HG03571 (cell line): ENCODE measurements at regions not wholly inside any gene's neighbourhood (a gene's known extent, or its start where the extent isn't known, plus 50 kb on each side); places are given as distances from the start of the nearest gene placed in this dataset.

ENCODE experiments used
- ATAC-seq: cut with Tn5 transposase; IDR thresholded peaks from one replicate; pipeline ENCODE4 v1.9.1; 2021; ENCODE audit not compliant: unreplicated experiment

DNA sequence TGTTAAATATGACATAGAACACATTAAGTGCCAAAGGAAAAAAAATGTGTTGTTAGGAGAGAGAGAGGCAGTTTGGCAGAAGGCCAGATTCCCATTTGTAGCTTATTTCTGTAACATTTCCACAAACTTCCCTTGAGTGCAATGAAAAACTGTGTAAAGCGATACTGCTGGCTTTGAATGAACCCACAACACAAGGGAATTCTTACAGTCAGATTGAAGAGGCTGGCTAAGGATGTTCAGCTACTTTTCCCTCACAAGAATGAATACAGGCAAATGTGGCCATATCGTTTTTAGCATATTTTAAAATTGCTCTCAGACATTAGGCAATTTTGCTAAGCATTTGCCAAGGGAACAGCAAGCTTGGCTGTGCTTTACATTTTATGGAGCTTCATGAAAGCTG, 614.1 kb upstream of the FZD8 start:
- ATAC-seq = no peak

DNA sequence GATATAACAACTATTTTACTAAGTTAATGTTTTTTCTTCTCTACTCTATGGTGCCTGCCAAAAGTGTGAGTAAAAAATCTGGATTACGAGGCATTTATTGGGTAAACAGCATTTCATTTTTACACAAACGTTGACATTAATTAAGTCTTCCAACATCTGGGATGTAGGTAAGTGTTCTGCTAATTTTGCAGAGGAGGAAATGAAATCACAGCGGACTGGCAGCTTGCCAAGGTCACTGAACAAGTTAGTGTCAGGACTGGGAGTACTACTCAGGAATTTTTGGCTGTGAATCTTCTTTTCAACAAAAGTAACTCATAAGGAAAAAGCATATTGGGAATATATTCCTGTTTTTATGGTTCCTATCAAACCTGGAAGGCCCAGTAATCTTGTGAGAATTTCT, 612.1 kb upstream of the FZD8 start:
- ATAC-seq = no peak

GRCh38 chr10:36253731-36254130, 611.6 kb upstream of the FZD8 start:
- no peak for ATAC-seq

DNA sequence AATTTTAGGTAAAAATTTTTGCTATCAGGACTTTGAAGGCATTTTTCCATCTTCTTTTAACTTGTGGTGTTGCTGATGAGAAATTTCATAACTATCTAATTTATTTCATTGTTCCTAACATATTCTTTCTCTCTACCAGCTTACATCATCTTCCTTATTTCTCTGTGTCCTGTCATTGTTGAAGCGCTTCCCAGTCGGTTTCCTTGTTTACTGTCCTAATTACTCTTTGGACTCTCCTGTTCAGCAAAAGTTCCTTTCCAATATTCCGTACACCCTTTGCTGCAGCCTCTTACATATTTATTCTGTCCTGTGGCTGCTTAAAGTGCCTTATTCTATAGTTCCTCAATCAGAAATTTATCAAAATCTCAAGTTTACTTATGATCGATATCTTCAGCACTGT, 609.0 kb upstream of the FZD8 start:
- ATAC-seq = no peak

DNA sequence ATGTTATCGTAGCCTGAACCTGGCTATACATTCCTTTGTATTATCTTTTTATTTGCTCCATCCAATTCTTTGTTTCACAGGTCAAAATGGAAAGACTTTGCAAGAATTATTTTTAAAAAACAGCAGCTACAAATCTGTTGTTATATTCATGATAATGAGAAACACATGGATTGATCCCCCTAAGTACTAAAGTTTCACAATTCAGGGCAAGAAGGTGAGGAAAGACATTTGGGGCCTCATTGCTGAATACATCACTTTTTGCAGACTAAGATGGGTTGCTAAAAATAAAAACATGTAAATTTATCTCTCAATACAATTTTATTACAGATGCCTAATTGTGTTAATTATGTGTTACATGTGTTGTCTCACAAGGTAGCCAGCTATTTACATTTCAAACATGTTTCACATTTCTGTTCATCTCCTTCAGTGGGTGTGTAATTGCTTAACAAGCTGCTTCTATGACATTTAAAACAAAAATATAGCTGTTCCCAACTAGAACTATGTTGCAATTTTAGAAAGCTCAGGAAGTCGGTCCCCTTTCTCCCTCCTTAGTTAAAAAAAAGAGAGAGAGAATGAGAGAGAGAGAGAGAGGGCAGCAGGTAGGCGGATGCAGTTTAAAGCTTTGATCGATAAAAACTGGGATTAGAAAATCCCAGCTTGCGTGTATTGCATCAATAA, 606.3 kb upstream of the FZD8 start:
- ATAC-seq = no peak

DNA sequence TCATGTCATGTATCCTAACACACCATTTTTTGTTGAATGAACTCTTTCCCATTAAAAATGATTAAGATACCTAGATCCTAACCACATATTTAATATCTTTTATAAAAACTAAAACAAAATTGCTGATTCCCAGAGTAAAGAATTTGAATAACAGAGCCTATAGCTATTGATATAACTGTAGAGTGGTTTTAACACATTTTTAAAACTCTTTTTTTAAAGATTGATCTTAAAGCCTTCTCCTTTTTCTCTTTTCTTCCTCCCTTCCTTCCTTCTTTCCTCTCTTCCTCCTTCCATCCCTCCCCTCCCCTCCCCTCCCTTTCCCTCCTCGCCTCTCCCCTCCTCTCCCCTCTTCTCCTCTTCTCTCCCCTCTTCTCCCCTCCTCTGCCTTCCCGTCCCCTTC, 605.4 kb upstream of the FZD8 start:
- ATAC-seq = no peak

- ATAC-seq = no peak
Observed at GRCh38 chr10:36236931-36237330, 594.8 kb upstream of the FZD8 start.

GRCh38 chr10:36236341-36236740, 594.2 kb upstream of the FZD8 start:
- ATAC-seq = no peak

DNA sequence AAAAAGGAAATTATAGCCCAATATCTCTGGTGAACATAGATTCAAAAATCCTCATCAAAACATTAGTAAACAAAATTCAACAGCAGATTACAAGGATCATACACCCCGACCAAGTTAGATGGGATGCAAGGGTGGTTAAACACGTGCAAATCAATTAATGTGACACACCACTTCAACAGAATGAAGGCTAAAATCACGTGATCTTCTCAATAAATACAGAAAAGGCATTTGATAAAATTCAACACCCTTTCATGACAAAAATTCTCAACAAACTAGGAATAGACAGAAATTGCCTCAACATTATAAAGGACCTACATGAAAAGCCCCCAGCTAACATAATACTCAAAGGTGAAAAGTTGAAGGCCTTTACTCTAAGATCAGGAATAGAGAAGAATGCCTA, 590.8 kb upstream of the FZD8 start:
- ATAC-seq = no peak

DNA sequence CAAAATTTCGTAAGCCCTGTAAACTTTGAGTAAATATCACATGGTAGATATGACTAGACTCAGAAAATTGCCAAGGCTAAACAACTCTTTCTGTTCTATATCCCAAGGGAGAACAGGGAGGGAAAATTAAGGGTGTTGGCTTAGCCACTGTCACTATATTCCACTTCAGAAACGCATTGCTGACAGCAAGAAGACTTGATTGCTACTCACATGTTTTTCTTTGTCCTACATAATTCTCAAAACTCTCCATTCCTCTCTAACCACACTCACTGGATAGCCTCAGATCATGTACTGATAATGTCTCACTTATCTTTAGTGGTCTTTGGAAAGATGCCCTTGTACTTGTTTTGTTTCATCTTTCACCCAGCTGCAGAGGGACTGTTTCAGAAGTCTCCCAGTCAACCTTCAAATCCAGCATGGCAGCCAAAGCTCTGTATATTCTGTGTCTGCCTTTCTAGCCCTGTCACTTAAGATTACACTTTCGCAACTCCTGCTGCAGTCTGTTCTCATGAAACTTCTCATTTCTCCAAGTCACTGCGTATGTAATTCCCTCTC, 582.4 kb upstream of the FZD8 start:
- ATAC-seq = no peak

- no peak for ATAC-seq
Observed at GRCh38 chr10:36221101-36221500, 579.0 kb upstream of the FZD8 start.

DNA sequence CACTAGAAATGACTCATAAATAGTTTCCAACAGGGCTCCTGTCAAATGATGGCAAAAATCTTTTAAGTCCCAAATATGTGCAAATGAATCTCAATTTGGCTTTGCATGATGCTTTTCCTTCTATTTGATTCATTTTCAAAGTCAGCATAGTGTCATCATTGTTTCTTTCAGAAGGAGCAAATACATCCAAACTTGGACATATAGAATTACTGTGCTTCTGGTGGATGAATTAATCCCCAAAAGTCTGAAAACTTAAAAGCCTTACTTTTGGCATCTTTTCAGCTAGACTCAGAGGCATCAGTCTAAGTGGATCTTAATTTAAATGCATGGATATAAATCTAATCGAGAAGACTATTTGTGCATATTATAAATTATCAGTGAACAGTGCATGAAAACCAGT, 578.1 kb upstream of the FZD8 start:
- no peak for ATAC-seq

DNA sequence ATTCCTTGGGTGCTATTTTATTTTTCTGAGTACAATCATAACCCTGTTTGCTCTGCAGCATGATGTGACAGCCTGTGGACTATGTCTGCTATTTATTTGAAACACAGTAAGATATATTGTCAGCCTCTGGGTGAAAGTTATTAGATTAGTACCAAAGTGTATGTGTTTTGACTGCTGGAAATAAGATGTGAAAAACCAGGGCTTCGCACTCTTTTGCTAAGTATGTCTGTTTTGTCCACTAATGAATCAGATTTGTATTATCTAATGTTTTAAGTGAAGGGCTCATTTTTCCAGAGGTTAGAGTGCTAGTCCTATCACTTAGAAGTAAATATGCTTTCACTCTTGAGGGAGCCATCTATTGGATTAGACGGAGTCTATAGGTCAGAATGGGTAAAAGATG, 569.8 kb upstream of the FZD8 start:
- no peak for ATAC-seq

GRCh38 chr10:36209480-36209879, 567.4 kb upstream of the FZD8 start:
- no peak for ATAC-seq

DNA sequence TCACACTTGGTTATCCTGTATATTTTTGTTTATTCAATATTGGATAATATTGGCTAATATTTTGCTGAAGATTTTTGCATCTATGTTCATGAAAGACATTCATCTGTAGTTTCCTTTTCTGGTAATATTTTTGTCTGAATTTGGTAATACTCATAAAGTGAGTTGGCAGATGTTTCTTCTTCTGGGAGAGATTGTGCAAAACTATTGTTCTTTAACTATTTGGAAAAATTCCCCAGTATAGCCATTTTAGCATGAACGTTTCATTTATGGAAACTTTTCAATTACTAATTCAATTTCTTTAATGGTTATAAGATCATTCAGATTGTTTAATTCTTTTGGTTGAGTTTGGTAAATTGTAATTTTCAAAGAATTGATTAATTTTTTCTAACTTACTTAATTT, 560.8 kb upstream of the FZD8 start:
- ATAC-seq = no peak

DNA sequence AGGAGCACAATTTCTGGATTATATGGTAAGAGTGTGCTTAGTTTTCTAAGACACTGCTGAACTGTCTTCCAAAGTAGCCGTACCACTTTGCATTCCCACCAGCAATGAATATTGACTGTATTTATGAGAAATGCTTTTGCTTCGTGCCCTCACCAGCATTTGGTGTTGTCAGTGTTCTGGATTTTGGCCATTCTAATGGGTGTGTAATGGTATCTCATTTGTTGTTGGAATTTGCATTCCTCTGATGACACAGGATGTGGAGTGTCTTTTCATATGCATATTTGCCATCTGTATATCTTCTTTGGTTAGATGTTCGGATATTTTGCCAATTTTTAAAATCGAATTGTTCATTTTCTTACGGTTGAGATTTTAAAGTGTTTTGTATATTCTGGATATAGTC, 558.5 kb upstream of the FZD8 start:
- no peak for ATAC-seq

- no peak for ATAC-seq
Observed at GRCh38 chr10:36198322-36198721, 556.2 kb upstream of the FZD8 start.

DNA sequence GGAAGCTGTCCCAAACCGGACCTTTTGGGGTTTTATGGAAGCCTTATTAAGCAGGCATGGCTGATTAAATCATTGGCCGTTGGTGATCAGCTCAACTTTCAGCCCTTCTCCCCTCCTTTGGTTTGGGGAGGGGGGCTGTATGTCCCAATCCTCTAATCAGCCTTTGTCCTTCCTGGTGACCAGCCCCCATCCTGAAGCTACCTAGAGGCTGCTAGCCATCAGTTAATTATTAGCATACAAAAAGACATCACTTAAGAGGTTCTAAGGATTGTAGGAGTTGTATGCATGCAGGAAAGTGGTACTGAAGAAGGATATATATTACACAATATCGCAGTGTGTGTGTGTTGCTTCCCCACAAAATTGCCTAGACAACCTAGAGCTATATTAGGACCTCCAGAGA, 553.3 kb upstream of the FZD8 start:
- no peak for ATAC-seq

DNA sequence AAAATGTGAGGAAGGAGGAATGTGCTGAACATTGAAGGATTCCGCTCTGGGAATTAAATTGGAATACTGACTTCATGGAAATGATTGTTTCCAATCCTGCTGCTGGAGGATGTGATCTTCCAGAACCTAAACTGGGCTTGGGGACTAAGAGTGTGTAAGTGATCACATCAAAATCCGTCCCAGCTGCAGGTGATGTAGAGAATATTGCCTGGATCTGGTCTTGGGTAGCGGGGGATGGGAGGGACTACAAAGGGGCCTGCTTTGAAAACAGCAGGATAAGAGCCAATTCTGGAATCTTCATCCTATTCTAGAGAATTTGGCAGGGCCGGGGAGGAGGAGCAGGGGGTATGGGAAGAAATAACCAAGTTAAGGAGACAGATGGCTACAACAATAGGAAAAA, 552.2 kb upstream of the FZD8 start:
- no peak for ATAC-seq

DNA sequence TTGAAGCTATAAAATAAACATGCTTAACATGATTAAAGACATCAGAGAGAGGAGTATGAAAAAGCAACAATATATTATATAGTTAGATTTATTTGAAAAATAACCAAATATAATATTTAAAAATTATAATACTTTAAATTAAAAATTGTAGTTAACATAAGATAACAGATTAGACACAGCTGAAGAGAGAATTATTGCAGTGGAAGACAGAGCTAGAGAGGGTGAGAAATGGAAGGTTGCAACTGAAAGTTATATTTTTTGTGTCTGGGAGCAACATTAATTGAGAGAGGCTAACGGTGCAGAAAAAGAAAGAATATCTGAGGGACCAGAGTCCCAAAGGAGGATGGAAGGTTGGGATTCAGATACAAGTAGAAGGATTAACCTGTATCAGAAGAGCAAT, 548.9 kb upstream of the FZD8 start:
- ATAC-seq = no peak

- ATAC-seq = no peak
Observed at GRCh38 chr10:36188461-36188860, 546.4 kb upstream of the FZD8 start.

- ATAC-seq = no peak
Observed at GRCh38 chr10:36188080-36188453, 546.0 kb upstream of the FZD8 start.

DNA sequence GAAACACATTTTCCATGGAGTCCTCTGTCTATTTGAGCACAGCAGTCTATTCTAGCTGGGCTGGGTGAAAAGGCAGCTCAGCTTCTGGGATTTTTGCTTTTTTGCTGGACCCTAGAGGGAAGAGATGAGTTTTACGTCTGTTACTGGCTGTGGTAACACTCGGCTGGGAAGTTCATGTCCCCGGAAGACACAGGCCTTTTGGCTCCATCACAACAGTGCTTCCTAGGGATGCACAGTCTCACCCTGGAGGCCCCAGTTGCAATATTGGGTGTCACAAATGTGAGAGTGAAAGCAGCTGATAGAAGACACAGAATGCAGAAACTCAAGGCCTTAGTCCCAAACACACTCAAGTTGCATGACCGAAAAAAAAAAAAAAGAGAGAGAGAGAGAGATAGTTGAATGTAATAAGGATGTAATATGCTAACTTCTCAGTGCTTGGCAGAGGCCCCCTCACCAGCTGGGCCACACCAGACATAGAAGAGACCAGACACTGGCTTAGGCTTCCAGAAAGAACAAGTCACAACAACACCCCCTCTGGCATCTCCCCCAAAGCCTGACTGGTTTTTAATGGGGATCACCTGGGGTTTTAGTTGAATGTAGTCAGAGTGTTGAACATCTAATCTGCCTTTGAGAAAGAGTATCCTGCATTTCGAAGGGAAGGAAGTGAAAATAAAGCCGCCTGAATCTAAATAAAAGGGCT, 545.4 kb upstream of the FZD8 start:
- no peak for ATAC-seq
